HCT116 (cell line): ENCODE measurements at regions not wholly inside any gene's neighbourhood (a gene's known extent, or its start where the extent isn't known, plus 50 kb on each side); places are given as distances from the start of the nearest gene placed in this dataset.

Experiments used
- ATAC-seq: fragments of 200-7000 bp; cut with Tn5 transposase; 2 replicates; pipeline ENCODE4 v1.9.1; 2020; ENCODE audit warnings: mild to moderate bottlenecking, moderate library complexity
- BruUV-seq: library from RNA; stranded (reverse); fragments of 400-500 nt; replicated peaks from 2 replicates; lab custom pipeline; 2021; lab: Mats Ljungman, UMichigan
- CTCF ChIA-PET: fragments of 300-600 bp; sonication (Branson Sonifier 250); formaldehyde crosslinking; loops from one replicate; lab custom pipeline; 2021; ENCODE audit warnings: antibody characterized with exemption; lab: Charles Lee
- POLR2A ChIA-PET: fragments of 300-600, 350-600 bp; sonication (Branson Sonifier 250); formaldehyde crosslinking; loops from one replicate; lab custom pipeline; 2021; ENCODE audit warnings: antibody characterized with exemption; lab: Charles Lee
- RAD21 ChIA-PET, 2 experiments: fragments of 300-600 bp; sonication (Branson Sonifier 250); formaldehyde crosslinking; loops; one replicate each; lab custom pipeline; 2023; ENCODE audit warnings: low total read pairs in 2 of 2; ENCODE audit not compliant: uncharacterized antibody in 2 of 2, unreplicated experiment in 2 of 2, low non-redundant PET in 1 of 2; lab: Charles Lee
- DNase-seq: peaks from one replicate; pipeline ENCODE4 v3.0.0-alpha.2; 2010; ENCODE audit warnings: low read depth, low spot score
- H2AFZ ChIP-seq: fragments of 200-600 bp; shearing (Covaris generic), sonication (generic); 2 replicates; pipeline ENCODE4 v1.6.1; 2017; ENCODE audit warnings: low read depth, mixed run types, mixed read lengths, antibody characterized with exemption, low read length; ENCODE audit not compliant: poor library complexity, severe bottlenecking
- H3K27ac ChIP-seq: 2 replicates; pipeline ENCODE4 v1.5.1; 2012; ENCODE audit warnings: low read depth, low read length
- H3K27me3 ChIP-seq: fragments of 200-600 bp; sonication (generic); 2 replicates; pipeline ENCODE4 v1.6.1; 2016; ENCODE audit warnings: mixed run types, low read length, mixed read lengths; ENCODE audit not compliant: insufficient read depth
- H3K36me3 ChIP-seq, 2 experiments: fragments of 200-500 bp in 1 of 2; fragments of 200-600 bp in 1 of 2; sonication (Bioruptor generic) in 1 of 2; sonication (generic) in 1 of 2; 2 replicates each; pipeline versions ENCODE4 v1.5.1 to v1.6.1; 2014 to 2016; ENCODE audit warnings: low read length in 2 of 2, inconsistent platforms in 1 of 2, mixed read lengths in 1 of 2, mixed run types in 1 of 2; ENCODE audit not compliant: insufficient read depth in 2 of 2, control insufficient read depth in 1 of 2
- H3K4me1 ChIP-seq, 2 experiments: fragments of 200-600 bp in 1 of 2; sonication (generic) in 1 of 2; 2 replicates each; pipeline versions ENCODE4 v1.5.1 to v1.6.1; 2012 to 2017; ENCODE audit warnings: low read length in 2 of 2, inconsistent platforms in 1 of 2, mild to moderate bottlenecking in 1 of 2, mixed read lengths in 1 of 2, mixed run types in 1 of 2, moderate library complexity in 1 of 2; ENCODE audit not compliant: insufficient read depth in 2 of 2, control insufficient read depth in 1 of 2
- H3K4me2 ChIP-seq: fragments of 200-600 bp; sonication (generic); 2 replicates; pipeline ENCODE4 v1.6.1; 2017; ENCODE audit warnings: mixed run types, low read length, mixed read lengths
- H3K4me3 ChIP-seq, 2 experiments: fragments of 200-600 bp in 1 of 2; sonication (generic) in 1 of 2; replicated peaks in 1 of 2; 2 replicates each; pipeline ENCODE4 v1.5.1; 2011 to 2016; ENCODE audit warnings: low read length in 2 of 2, control low read depth in 1 of 2, low read depth in 1 of 2, mild to moderate bottlenecking in 1 of 2, mixed read lengths in 1 of 2, mixed run types in 1 of 2
- H3K79me2 ChIP-seq: fragments of 200-600 bp; sonication (generic); 2 replicates; pipeline ENCODE4 v1.6.1; 2017; ENCODE audit warnings: mild to moderate bottlenecking, mixed run types, low read length, moderate library complexity, mixed read lengths; ENCODE audit not compliant: insufficient read depth
- H3K9ac ChIP-seq: fragments of 200-600 bp; sonication (generic); 2 replicates; pipeline ENCODE4 v1.6.1; 2016; ENCODE audit warnings: low read length, mixed read lengths
- H3K9me2 ChIP-seq: fragments of 200-600 bp; sonication (generic), shearing (Covaris generic); 2 replicates; pipeline ENCODE4 v1.6.1; 2017; ENCODE audit warnings: mixed run types, mild to moderate bottlenecking, moderate library complexity; ENCODE audit not compliant: insufficient read depth
- H3K9me3 ChIP-seq, 2 experiments: fragments of 200-500 bp in 1 of 2; fragments of 200-600 bp in 1 of 2; sonication (Bioruptor generic) in 1 of 2; sonication (generic) in 1 of 2; 2 replicates each; pipeline ENCODE4 v1.6.1; 2014 to 2017; ENCODE audit warnings: low read length in 2 of 2, mixed read lengths in 2 of 2, inconsistent platforms in 1 of 2, low read depth in 1 of 2, mild to moderate bottlenecking in 1 of 2, mixed run types in 1 of 2, moderate library complexity in 1 of 2; ENCODE audit not compliant: control insufficient read depth in 1 of 2, insufficient read depth in 1 of 2
- H4K20me1 ChIP-seq: fragments of 200-600 bp; sonication (generic), shearing (Covaris generic); 2 replicates; pipeline ENCODE4 v1.6.1; 2017; ENCODE audit warnings: mixed run types, mild to moderate bottlenecking, moderate library complexity; ENCODE audit not compliant: insufficient read depth
- CBX3 ChIP-seq: IDR thresholded peaks from 2 replicates; pipeline ENCODE4 v1.6.1; 2012; ENCODE audit warnings: low read depth
- CEBPB ChIP-seq: IDR thresholded peaks from 2 replicates; pipeline ENCODE4 v1.6.1; 2012; ENCODE audit warnings: low read depth
- CTCF ChIP-seq, 3 experiments: fragments of 200-600 bp in 1 of 3; sonication (generic) in 1 of 3; IDR thresholded peaks in 2 of 3; conservative IDR thresholded peaks in 1 of 3; 2 replicates each; pipeline ENCODE4 v1.5.1; 2012 to 2017; ENCODE audit warnings: low read depth in 2 of 3, low read length in 2 of 3, antibody characterized with exemption in 1 of 3, borderline replicate concordance in 1 of 3, control low read depth in 1 of 3, mild to moderate bottlenecking in 1 of 3, mixed read lengths in 1 of 3, mixed run types in 1 of 3, moderate library complexity in 1 of 3; ENCODE audit not compliant: insufficient read depth in 1 of 3
- EGR1 ChIP-seq: IDR thresholded peaks from 2 replicates; pipeline ENCODE4 v1.6.1; 2012; ENCODE audit warnings: low read depth
- ELF1 ChIP-seq: IDR thresholded peaks from 2 replicates; pipeline ENCODE4 v1.6.1; 2012; ENCODE audit warnings: low read depth, borderline replicate concordance
- EZH2 ChIP-seq: fragments of 200-600 bp; sonication (generic); IDR thresholded peaks from 2 replicates; pipeline ENCODE4 v1.6.1; 2017; ENCODE audit warnings: antibody characterized with exemption, mixed run types
- JUND ChIP-seq: IDR thresholded peaks from 2 replicates; pipeline ENCODE4 v1.6.1; 2012
- POLR2A ChIP-seq: IDR thresholded peaks from 2 replicates; pipeline ENCODE4 v1.7.0; 2011; ENCODE audit warnings: borderline replicate concordance; ENCODE audit not compliant: insufficient read depth, insufficient read length; ENCODE audit errors: extremely low read depth
- SIN3A ChIP-seq: IDR thresholded peaks from 2 replicates; pipeline ENCODE4 v1.6.1; 2012; ENCODE audit warnings: low read depth
- SP1 ChIP-seq: IDR thresholded peaks from 2 replicates; pipeline ENCODE4 v1.6.1; 2012; ENCODE audit warnings: low read depth
- SRF ChIP-seq: IDR thresholded peaks from 2 replicates; pipeline ENCODE4 v1.6.1; 2012; ENCODE audit warnings: low read depth
- TCF7L2 ChIP-seq: IDR thresholded peaks from 2 replicates; pipeline ENCODE4 v1.7.0; 2011; ENCODE audit warnings: borderline replicate concordance, inconsistent platforms; ENCODE audit not compliant: insufficient read depth, insufficient read length; ENCODE audit errors: extremely low read depth
- ZFX ChIP-seq: fragments of 450-650 bp; IDR thresholded peaks from 2 replicates; pipeline ENCODE4 v1.6.1; 2017
- intact Hi-C: fragments of 100-400 bp; cut with micrococcal nuclease; formaldehyde crosslinking; loops from 2 replicates; pipeline ENCODE4 v1.10.0; 2022
- TF ChIP-seq, protein P1 (sequence below): IDR thresholded peaks from 2 replicates; pipeline ENCODE4 v1.6.1; 2012; ENCODE audit warnings: low read depth

DNA sequence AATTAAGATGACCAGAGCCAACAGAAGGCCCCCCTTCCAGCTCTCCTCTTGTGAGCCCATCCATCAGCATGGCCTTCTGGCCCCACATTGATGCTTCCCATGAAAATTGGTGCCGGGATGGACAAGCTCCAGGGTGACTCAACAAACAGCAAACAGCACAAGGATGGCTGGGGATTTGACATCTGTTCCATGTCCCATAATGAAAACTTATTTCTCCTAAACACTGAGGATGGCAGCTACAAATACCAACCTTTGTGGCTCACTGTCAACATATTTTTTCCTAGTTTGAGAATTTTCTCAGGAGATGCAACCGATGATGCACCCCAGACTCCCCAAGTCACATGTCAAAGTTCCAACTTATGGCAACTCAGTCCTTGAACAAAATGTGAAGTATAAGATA is 169.6 kb upstream of the SIX2 start:
- peaks cover 0 to 7% of the 10 kb centered on the region in 2 experiments; a peak in 2 of 4 replicates for H3K4me1 ChIP-seq
- BruUV-seq: no TSS peak
- no peak overlapping the region for H3K4me2 ChIP-seq
- POLR2A ChIA-PET: no interaction called here
- RAD21 ChIA-PET: no interaction called here
- H3K27me3 ChIP-seq: no peaks in the 10 kb centered on the region
- H3K27ac ChIP-seq: no peak overlapping the region
- TF ChIP-seq CEBPB (no peak), CBX3 (no peak), CTCF (IDR thresholded peaks at IDR 0.05 in 2 of 3, conservative IDR thresholded peaks at IDR 0.05 in 1 of 3; ENCODE audit: borderline replicate concordance in 1 of 3, insufficient read depth in 1 of 3, low read depth in 2 of 3, low read length in 2 of 3) (no peak), TCF7L2 (no peak), ELF1 (no peak), SIN3A (no peak), EZH2 (no peak), SRF (no peak)
- H3K9ac ChIP-seq: no peak overlapping the region
- intact Hi-C loops: no loop called here
- no peaks in the 10 kb centered on the region for H3K79me2 ChIP-seq
- DNase-seq: no peak
- H3K9me2 ChIP-seq: 0 out of 2 replicates have a peak, but pooled peaks cover 4% of the 10 kb centered on the region
- no peaks in the 10 kb centered on the region for H3K9me3 ChIP-seq
- H3K36me3 ChIP-seq: no peaks in the 10 kb centered on the region
- ATAC-seq: no peak
- CTCF ChIA-PET: no interaction called here
- H3K4me3 ChIP-seq: no peak overlapping the region
- no peak overlapping the region for H2AFZ ChIP-seq
- no peaks in the 10 kb centered on the region for H4K20me1 ChIP-seq

DNA sequence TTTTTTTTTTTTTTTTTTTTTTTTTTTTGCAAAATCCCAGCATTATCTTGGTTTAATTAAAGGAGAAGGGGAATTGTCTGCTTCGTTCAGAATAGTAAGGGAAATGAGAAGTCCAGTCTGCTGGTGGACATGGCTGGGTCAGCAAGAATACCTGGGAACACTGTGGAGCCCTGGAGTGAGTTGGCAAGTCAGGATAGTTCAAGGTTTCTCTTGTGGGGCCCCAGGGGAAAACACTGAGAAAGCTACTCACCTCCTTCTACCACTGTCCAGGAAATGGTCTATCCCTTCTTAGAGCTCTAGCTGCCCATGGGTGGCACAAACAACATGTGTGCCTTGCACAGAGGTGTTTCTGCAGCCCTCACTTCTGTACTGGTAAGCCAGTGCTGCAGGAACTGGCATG is 169.1 kb upstream of the SIX2 start:
- ChIA-PET RAD21 (no interaction called here), POLR2A (no interaction called here), CTCF (no interaction called here)
- no TSS peak for BruUV-seq
- Histone ChIP-seq H2AFZ (no peak overlapping the region), H3K4me3 (no peak overlapping the region), H3K4me1 (peaks cover 0 to 12% of the 10 kb centered on the region in 2 experiments; a peak in 2 of 4 replicates), H3K9me2 (0 out of 2 replicates have a peak, but pooled peaks cover 4% of the 10 kb centered on the region), H3K27me3 (no peaks in the 10 kb centered on the region), H4K20me1 (no peaks in the 10 kb centered on the region), H3K36me3 (no peaks in the 10 kb centered on the region), H3K79me2 (no peaks in the 10 kb centered on the region), H3K9me3 (no peaks in the 10 kb centered on the region), H3K27ac (no peak overlapping the region), H3K4me2 (no peak overlapping the region), H3K9ac (no peak overlapping the region)
- DNase-seq (no peak), ATAC-seq (no peak)
- intact Hi-C loops: no loop called here
- no peak for TF ChIP-seq ZFX
- TF ChIP-seq POLR2A: no peak
- no peak for TF ChIP-seq SRF
- TF ChIP-seq EZH2: no peak
- TF ChIP-seq EGR1: no peak
- no peak for TF ChIP-seq SP1
- no peak for TF ChIP-seq JUND
- TF ChIP-seq, protein P1, sequence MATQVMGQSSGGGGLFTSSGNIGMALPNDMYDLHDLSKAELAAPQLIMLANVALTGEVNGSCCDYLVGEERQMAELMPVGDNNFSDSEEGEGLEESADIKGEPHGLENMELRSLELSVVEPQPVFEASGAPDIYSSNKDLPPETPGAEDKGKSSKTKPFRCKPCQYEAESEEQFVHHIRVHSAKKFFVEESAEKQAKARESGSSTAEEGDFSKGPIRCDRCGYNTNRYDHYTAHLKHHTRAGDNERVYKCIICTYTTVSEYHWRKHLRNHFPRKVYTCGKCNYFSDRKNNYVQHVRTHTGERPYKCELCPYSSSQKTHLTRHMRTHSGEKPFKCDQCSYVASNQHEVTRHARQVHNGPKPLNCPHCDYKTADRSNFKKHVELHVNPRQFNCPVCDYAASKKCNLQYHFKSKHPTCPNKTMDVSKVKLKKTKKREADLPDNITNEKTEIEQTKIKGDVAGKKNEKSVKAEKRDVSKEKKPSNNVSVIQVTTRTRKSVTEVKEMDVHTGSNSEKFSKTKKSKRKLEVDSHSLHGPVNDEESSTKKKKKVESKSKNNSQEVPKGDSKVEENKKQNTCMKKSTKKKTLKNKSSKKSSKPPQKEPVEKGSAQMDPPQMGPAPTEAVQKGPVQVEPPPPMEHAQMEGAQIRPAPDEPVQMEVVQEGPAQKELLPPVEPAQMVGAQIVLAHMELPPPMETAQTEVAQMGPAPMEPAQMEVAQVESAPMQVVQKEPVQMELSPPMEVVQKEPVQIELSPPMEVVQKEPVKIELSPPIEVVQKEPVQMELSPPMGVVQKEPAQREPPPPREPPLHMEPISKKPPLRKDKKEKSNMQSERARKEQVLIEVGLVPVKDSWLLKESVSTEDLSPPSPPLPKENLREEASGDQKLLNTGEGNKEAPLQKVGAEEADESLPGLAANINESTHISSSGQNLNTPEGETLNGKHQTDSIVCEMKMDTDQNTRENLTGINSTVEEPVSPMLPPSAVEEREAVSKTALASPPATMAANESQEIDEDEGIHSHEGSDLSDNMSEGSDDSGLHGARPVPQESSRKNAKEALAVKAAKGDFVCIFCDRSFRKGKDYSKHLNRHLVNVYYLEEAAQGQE: no peak
